ENCODE measurements at regions not wholly inside any gene's neighbourhood (a gene's known extent, or its start where the extent isn't known, plus 50 kb on each side); places are given as distances from the start of the nearest gene placed in this dataset.

- Histone ChIP-seq H3K27me3 (no peaks in the 10 kb centered on the region), H3K9me3 (no peaks in the 10 kb centered on the region), H3K4me1 (no peaks in the 10 kb centered on the region), H3K27ac (no peak overlapping the region), H3K4me3 (no peak overlapping the region), H3K36me3 (replicated peaks in 1 of 2; ENCODE audit: insufficient read depth in 1 of 2, low read depth in 2 of 2) (no peaks in the 10 kb centered on the region)
- 76 to 81% methylated on average over 6 of the region's 6 CpGs for WGBS, 2 donors
- no peak for DNase-seq
- no peak for ATAC-seq
- intact Hi-C loops (cut with DNase I): no loop called here
- no peak for TF ChIP-seq POLR2A (IDR thresholded peaks at IDR 0.05)
- TF ChIP-seq, protein P1, sequence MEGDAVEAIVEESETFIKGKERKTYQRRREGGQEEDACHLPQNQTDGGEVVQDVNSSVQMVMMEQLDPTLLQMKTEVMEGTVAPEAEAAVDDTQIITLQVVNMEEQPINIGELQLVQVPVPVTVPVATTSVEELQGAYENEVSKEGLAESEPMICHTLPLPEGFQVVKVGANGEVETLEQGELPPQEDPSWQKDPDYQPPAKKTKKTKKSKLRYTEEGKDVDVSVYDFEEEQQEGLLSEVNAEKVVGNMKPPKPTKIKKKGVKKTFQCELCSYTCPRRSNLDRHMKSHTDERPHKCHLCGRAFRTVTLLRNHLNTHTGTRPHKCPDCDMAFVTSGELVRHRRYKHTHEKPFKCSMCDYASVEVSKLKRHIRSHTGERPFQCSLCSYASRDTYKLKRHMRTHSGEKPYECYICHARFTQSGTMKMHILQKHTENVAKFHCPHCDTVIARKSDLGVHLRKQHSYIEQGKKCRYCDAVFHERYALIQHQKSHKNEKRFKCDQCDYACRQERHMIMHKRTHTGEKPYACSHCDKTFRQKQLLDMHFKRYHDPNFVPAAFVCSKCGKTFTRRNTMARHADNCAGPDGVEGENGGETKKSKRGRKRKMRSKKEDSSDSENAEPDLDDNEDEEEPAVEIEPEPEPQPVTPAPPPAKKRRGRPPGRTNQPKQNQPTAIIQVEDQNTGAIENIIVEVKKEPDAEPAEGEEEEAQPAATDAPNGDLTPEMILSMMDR (IDR thresholded peaks at IDR 0.05): no peak
These were observed 153.3 kb upstream of the VRK2 start for GRCh38 chr2:57893347-57893746.

GRCh38 chr2:57893786-57894185 lies 152.8 kb upstream of the VRK2 start:
- Histone ChIP-seq H3K36me3 (replicated peaks in 1 of 2; ENCODE audit: insufficient read depth in 1 of 2, low read depth in 2 of 2) (no peaks in the 10 kb centered on the region), H3K4me1 (no peaks in the 10 kb centered on the region), H3K9me3 (no peaks in the 10 kb centered on the region), H3K27me3 (no peaks in the 10 kb centered on the region), H3K4me3 (no peak overlapping the region), H3K27ac (no peak overlapping the region)
- ATAC-seq: no peak
- intact Hi-C loops (cut with DNase I): no loop called here
- WGBS, 2 donors: 87 to 93% methylated on average over 1 of the region's 1 CpG
- DNase-seq: no peak
- TF ChIP-seq, protein P1 (IDR thresholded peaks at IDR 0.05): no peak
- no peak for TF ChIP-seq POLR2A (IDR thresholded peaks at IDR 0.05)

GRCh38 chr2:57894381-57894780 lies 152.2 kb upstream of the VRK2 start:
- WGBS, 2 donors: 79 to 95% methylated on average over 2 of the region's 2 CpGs
- no peaks in the 10 kb centered on the region for H3K9me3 ChIP-seq
- no peaks in the 10 kb centered on the region for H3K27me3 ChIP-seq
- no peak overlapping the region for H3K4me3 ChIP-seq
- no peaks in the 10 kb centered on the region for H3K4me1 ChIP-seq
- intact Hi-C loops (cut with DNase I): no loop called here
- no peak for ATAC-seq
- no peaks in the 10 kb centered on the region for H3K36me3 ChIP-seq (replicated peaks in 1 of 2; ENCODE audit: insufficient read depth in 1 of 2, low read depth in 2 of 2)
- no peak for DNase-seq
- no peak for TF ChIP-seq POLR2A (IDR thresholded peaks at IDR 0.05)
- TF ChIP-seq, protein P1 (IDR thresholded peaks at IDR 0.05): no peak
- no peak overlapping the region for H3K27ac ChIP-seq

DNA sequence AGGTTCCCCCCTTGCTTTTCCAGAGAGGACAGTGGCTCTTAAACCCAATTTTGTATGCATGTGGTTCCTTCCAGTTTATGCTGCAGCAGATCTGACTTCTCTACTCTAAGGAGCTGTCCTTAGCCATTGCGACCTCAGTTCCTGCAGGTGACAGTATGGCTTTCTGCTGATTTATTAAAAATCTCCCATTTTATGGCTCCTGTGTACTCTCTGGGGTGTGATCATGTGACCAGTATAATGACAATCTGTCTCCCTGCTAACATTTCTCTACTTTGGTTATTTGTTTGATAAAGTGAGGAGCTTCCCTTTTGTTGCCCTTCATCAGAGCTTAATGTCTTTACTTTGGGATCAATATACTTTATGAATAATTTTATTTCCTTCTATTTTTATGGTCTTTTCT lies 148.7 kb upstream of the VRK2 start:
- Histone ChIP-seq H3K4me1 (no peaks in the 10 kb centered on the region), H3K9me3 (no peaks in the 10 kb centered on the region), H3K27me3 (no peaks in the 10 kb centered on the region), H3K4me3 (no peak overlapping the region), H3K36me3 (replicated peaks in 1 of 2; ENCODE audit: insufficient read depth in 1 of 2, low read depth in 2 of 2) (no peaks in the 10 kb centered on the region), H3K27ac (no peak overlapping the region)
- no peak for DNase-seq
- TF ChIP-seq, protein P1 (IDR thresholded peaks at IDR 0.05): no peak
- TF ChIP-seq POLR2A (IDR thresholded peaks at IDR 0.05): no peak
- 80 to 88% methylated on average over 1 of the region's 1 CpG for WGBS, 2 donors
- ATAC-seq: no peak
- intact Hi-C loops (cut with DNase I): no loop called here

GRCh38 chr2:57899898-57900297 lies 146.7 kb upstream of the VRK2 start:
- H3K36me3 ChIP-seq (replicated peaks in 1 of 2; ENCODE audit: insufficient read depth in 1 of 2, low read depth in 2 of 2): no peaks in the 10 kb centered on the region
- H3K27me3 ChIP-seq: no peaks in the 10 kb centered on the region
- 48 to 61% methylated on average over 1 of the region's 1 CpG for WGBS, 2 donors
- H3K27ac ChIP-seq: no peak overlapping the region
- no peak overlapping the region for H3K4me3 ChIP-seq
- intact Hi-C loops (cut with DNase I): no loop called here
- H3K4me1 ChIP-seq: no peaks in the 10 kb centered on the region
- no peak for ATAC-seq
- no peak for TF ChIP-seq POLR2A (IDR thresholded peaks at IDR 0.05)
- TF ChIP-seq, protein P1 (IDR thresholded peaks at IDR 0.05): no peak
- no peaks in the 10 kb centered on the region for H3K9me3 ChIP-seq
- DNase-seq: no peak
